ENCODE measurements at regions not wholly inside any gene's neighbourhood (a gene's known extent, or its start where the extent isn't known, plus 50 kb on each side); places are given as distances from the start of the nearest gene placed in this dataset.

- in situ Hi-C loops (cut with HindIII; ENCODE audit: extremely low pct_ligation_motif_present, low pct_unique_long_range_greater_than_20kb) (no loop called here), intact Hi-C loops (cut with micrococcal nuclease; ENCODE audit: unreplicated experiment) (no loop called here)
- DNase-seq (ENCODE audit: low spot score), result no peak
- no peak overlapping the region for H3K27ac ChIP-seq (ENCODE audit: extremely low read length, insufficient read depth, low read length)
- CTCF ChIA-PET (ENCODE audit: low intra/inter-chr PET ratio, low total read pairs), result no interaction called here
- H3K4me1 ChIP-seq (ENCODE audit: insufficient read depth, low read length), result no peaks in the 10 kb centered on the region
- no peak for TF ChIP-seq KAT8 (CRISPR knock-in tag; IDR thresholded peaks at IDR 0.05)
- TF ChIP-seq HOXA9 (CRISPR knock-in tag; IDR thresholded peaks at IDR 0.05; ENCODE audit: borderline replicate concordance), result no peak
- no peak for TF ChIP-seq PRDM10 (CRISPR knock-in tag; IDR thresholded peaks at IDR 0.05; ENCODE audit: low read depth)
- no peak for TF ChIP-seq ZZZ3 (CRISPR knock-in tag; IDR thresholded peaks at IDR 0.05; ENCODE audit: borderline replicate concordance)
- TF ChIP-seq ZNF138 (CRISPR knock-in tag; IDR thresholded peaks at IDR 0.05; ENCODE audit: low read depth), result no peak
- TF ChIP-seq PHF20 (CRISPR knock-in tag; IDR thresholded peaks at IDR 0.05), result no peak
- H3K36me3 ChIP-seq (replicated peaks in 1 of 2; ENCODE audit: control insufficient read depth in 1 of 2, insufficient read depth in 2 of 2, low read length in 2 of 2), result no peaks in the 10 kb centered on the region
- H3K9ac ChIP-seq (ENCODE audit: insufficient read depth, low read depth, low read length), result no peak overlapping the region
- POLR2A ChIA-PET, result no interaction called here
- no peak overlapping the region for H3K4me3 ChIP-seq (replicated peaks in 1 of 3; ENCODE audit: insufficient read depth in 1 of 3, low read depth in 2 of 3, low read length in 3 of 3)
- ATAC-seq, result no peak
- BruUV-seq (replicated peaks), result no TSS peak
- no peaks in the 10 kb centered on the region; the same call in 1 of the 2 replicates for H3K9me3 ChIP-seq (ENCODE audit: low read length)
- 38% methylated on average over 12 of the region's 12 CpGs for WGBS (ENCODE audit: low lambda C conversion rate)
- H3K27me3 ChIP-seq (ENCODE audit: control insufficient read depth in 1 of 2, insufficient read depth in 2 of 2, low read length in 2 of 2), result no peaks in the 10 kb centered on the region
- H4K20me1 ChIP-seq (ENCODE audit: insufficient read depth, low read length), result no peaks in the 10 kb centered on the region
- no peak overlapping the region for H2AFZ ChIP-seq (ENCODE audit: low read length)
- no peak for FAIRE-seq
- no peaks in the 10 kb centered on the region for H3K79me2 ChIP-seq (ENCODE audit: insufficient read depth, low read length)
- H3K4me2 ChIP-seq (ENCODE audit: low read depth, low read length), result no peak overlapping the region
These were observed 848.6 kb upstream of the RBFOX1 start for GRCh38 chr16:6484081-6484480.

Measured in HepG2 (cell line).